ENCODE measurements at regions not wholly inside any gene's neighbourhood (a gene's known extent, or its start where the extent isn't known, plus 50 kb on each side); places are given as distances from the start of the nearest gene placed in this dataset.

- Mint-ChIP-seq H3K4me1 (no peaks in the 10 kb centered on the region), H3K27me3 (ENCODE audit: low read depth) (no peaks in the 10 kb centered on the region), H3K4me3 (no peak overlapping the region), H3K9me3 (peaks cover 4% of the 10 kb centered on the region), H3K36me3 (ENCODE audit: low read depth) (no peaks in the 10 kb centered on the region), H3K27ac (no peak overlapping the region)
- no peak for TF ChIP-seq CTCF (IDR thresholded peaks at IDR 0.05; ENCODE audit: unreplicated experiment in 3 of 3)
These were observed 111.4 kb upstream of the DEPDC1 start for GRCh38 chr1:68608289-68608688.

DNA sequence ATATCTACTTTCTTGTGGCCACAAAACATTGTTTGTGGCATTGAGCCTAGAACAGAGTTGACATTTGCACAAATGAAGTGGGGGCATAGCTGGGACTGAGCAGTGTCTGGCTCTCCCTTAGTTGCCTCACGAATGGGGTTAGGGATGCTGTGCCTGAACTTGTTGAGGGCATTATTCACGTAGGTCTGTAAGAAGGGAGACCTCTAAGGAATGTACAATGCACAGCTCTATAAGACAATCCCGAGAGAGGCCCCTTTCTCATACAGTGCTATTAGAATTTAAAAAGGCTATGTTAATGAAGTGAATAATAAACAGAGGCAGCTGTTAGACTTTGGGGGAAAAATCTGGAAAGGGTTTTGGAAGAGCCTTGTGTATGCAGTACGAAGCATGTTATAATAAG, 118.4 kb upstream of the DEPDC1 start:
- TF ChIP-seq CTCF (IDR thresholded peaks at IDR 0.05; ENCODE audit: unreplicated experiment in 3 of 3): no peak
- H3K4me1 Mint-ChIP-seq: no peaks in the 10 kb centered on the region
- H3K4me3 Mint-ChIP-seq: no peak overlapping the region
- H3K9me3 Mint-ChIP-seq: peaks cover 11% of the 10 kb centered on the region
- H3K36me3 Mint-ChIP-seq (ENCODE audit: low read depth): no peaks in the 10 kb centered on the region
- no peak overlapping the region for H3K27ac Mint-ChIP-seq
- H3K27me3 Mint-ChIP-seq (ENCODE audit: low read depth): no peaks in the 10 kb centered on the region

DNA sequence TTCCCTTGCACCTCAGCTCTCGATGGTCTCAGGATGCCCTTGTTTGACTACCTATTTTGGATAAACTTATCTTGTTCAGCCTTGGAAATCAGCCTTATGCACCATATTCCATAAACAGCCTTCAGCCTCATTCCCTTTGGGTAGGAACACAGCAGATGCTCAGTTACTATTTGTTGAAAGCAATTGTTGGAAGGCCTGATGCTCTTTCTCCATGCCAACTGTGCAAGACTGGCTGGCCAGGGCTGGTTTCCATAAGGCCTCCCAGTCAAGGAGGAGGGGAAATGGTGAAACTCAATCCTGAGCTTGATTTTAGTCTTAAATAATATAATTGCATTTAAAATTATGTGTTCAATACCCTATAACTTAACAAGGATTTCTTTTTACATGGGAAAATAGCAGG, 121.1 kb upstream of the DEPDC1 start:
- peaks cover 23% of the 10 kb centered on the region for H3K9me3 Mint-ChIP-seq
- H3K27ac Mint-ChIP-seq: no peak overlapping the region
- H3K27me3 Mint-ChIP-seq (ENCODE audit: low read depth): no peaks in the 10 kb centered on the region
- TF ChIP-seq CTCF (IDR thresholded peaks at IDR 0.05; ENCODE audit: unreplicated experiment in 3 of 3): no peak
- H3K4me3 Mint-ChIP-seq: no peak overlapping the region
- H3K36me3 Mint-ChIP-seq (ENCODE audit: low read depth): peaks cover 4% of the 10 kb centered on the region
- no peaks in the 10 kb centered on the region for H3K4me1 Mint-ChIP-seq

DNA sequence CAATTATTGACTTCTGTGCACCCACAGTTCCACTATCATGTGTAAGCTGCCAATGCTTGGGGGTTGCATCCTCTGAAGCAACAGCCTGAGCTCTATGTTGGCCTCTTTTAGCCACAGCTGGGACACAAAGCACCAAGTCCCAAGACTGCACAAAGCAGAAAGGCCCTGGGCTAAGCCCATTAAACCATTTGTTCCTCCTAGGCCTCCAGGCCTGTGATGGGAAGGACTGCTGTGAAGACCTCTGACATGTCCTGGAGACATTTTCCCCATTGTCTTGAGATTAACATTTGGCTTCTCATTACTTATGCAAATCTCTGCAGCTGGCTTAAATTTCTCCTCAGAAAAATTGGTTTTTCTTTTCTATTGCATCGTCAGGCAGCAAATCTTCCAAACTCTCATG, 123.7 kb upstream of the DEPDC1 start:
- H3K4me3 Mint-ChIP-seq: no peak overlapping the region
- no peak overlapping the region for H3K27ac Mint-ChIP-seq
- no peaks in the 10 kb centered on the region for H3K27me3 Mint-ChIP-seq (ENCODE audit: low read depth)
- H3K4me1 Mint-ChIP-seq: peaks cover 6% of the 10 kb centered on the region
- TF ChIP-seq CTCF (IDR thresholded peaks at IDR 0.05; ENCODE audit: unreplicated experiment in 3 of 3): no peak
- peaks cover 27% of the 10 kb centered on the region for H3K9me3 Mint-ChIP-seq
- H3K36me3 Mint-ChIP-seq (ENCODE audit: low read depth): peaks cover 4% of the 10 kb centered on the region

- no peak overlapping the region for H3K4me3 Mint-ChIP-seq
- no peak overlapping the region for H3K27ac Mint-ChIP-seq
- peaks cover 4% of the 10 kb centered on the region for H3K36me3 Mint-ChIP-seq (ENCODE audit: low read depth)
- TF ChIP-seq CTCF (IDR thresholded peaks at IDR 0.05; ENCODE audit: unreplicated experiment in 3 of 3): no peak
- H3K27me3 Mint-ChIP-seq (ENCODE audit: low read depth): no peaks in the 10 kb centered on the region
- peaks cover 6% of the 10 kb centered on the region for H3K4me1 Mint-ChIP-seq
- peaks cover 27% of the 10 kb centered on the region for H3K9me3 Mint-ChIP-seq
These were observed 126.8 kb upstream of the DEPDC1 start for GRCh38 chr1:68623700-68624099.

GRCh38 chr1:68624233-68624632, 127.4 kb upstream of the DEPDC1 start:
- H3K4me3 Mint-ChIP-seq: no peak overlapping the region
- H3K27ac Mint-ChIP-seq: no peak overlapping the region
- TF ChIP-seq CTCF (IDR thresholded peaks at IDR 0.05; ENCODE audit: unreplicated experiment in 3 of 3): no peak
- peaks cover 24% of the 10 kb centered on the region for H3K9me3 Mint-ChIP-seq
- H3K27me3 Mint-ChIP-seq (ENCODE audit: low read depth): no peaks in the 10 kb centered on the region
- peaks cover 6% of the 10 kb centered on the region for H3K4me1 Mint-ChIP-seq
- H3K36me3 Mint-ChIP-seq (ENCODE audit: low read depth): peaks cover 4% of the 10 kb centered on the region

All from nephron (organoid).